ENCODE measurements at regions not wholly inside any gene's neighbourhood (a gene's known extent, or its start where the extent isn't known, plus 50 kb on each side); places are given as distances from the start of the nearest gene placed in this dataset.

GRCh38 chr3:174776636-174777035 lies 82.5 kb upstream of the NAALADL2 start:
- TF ChIP-seq CTCF (IDR thresholded peaks at IDR 0.05; ENCODE audit: extremely low read depth in 1 of 2, insufficient read depth in 1 of 2, low read depth in 1 of 2, low read length in 2 of 2) = no peak
- no peak for TF ChIP-seq EZH2 (IDR thresholded peaks at IDR 0.05; ENCODE audit: borderline replicate concordance, low read depth, low read length, severe bottlenecking)
- TF ChIP-seq POLR2AphosphoS5 (IDR thresholded peaks at IDR 0.05; ENCODE audit: insufficient read depth, low read depth, low read length) = no peak
- TF ChIP-seq POLR2A (IDR thresholded peaks at IDR 0.05; ENCODE audit: low read depth, low read length) = no peak
- TF ChIP-seq GATA2 (IDR thresholded peaks at IDR 0.05; ENCODE audit: insufficient read depth, insufficient read length, low read depth, low read length) = no peak
- no peak for TF ChIP-seq MYC (IDR thresholded peaks at IDR 0.05; ENCODE audit: low read depth, low read length)
- no peak for TF ChIP-seq MAX (IDR thresholded peaks at IDR 0.05; ENCODE audit: insufficient read depth, insufficient read length)
- TF ChIP-seq FOS (IDR thresholded peaks at IDR 0.05; ENCODE audit: borderline replicate concordance, insufficient read depth, low read length) = no peak

Data from endothelial cell of umbilical vein (primary cell).